Fibroblast of lung (primary cell): ENCODE measurements at regions not wholly inside any gene's neighbourhood (a gene's known extent, or its start where the extent isn't known, plus 50 kb on each side); places are given as distances from the start of the nearest gene placed in this dataset.

Source experiments
- DNase-seq, 2 donors: peaks; one replicate each; pipeline versions ENCODE4 v3.0.0 to v3.0.0-alpha.2; 2010; ENCODE audit warnings: low read depth in 2 of 2
- H2AFZ ChIP-seq: 2 replicates; pipeline ENCODE4 v1.5.1; 2012; ENCODE audit warnings: low read length, control low read depth, inconsistent platforms
- H3K27ac ChIP-seq: 2 replicates; pipeline ENCODE4 v1.5.1; 2011; ENCODE audit warnings: low read length, control low read depth; ENCODE audit not compliant: insufficient read depth
- H3K27me3 ChIP-seq: 2 replicates; pipeline ENCODE4 v1.5.1; 2011; ENCODE audit warnings: mild to moderate bottlenecking, low read length; ENCODE audit not compliant: control insufficient read depth, insufficient read depth
- H3K36me3 ChIP-seq: 2 replicates; pipeline ENCODE4 v1.5.1; 2011; ENCODE audit warnings: low read length; ENCODE audit not compliant: control insufficient read depth, insufficient read depth
- H3K4me1 ChIP-seq: 2 replicates; pipeline ENCODE4 v1.5.1; 2011; ENCODE audit warnings: low read length; ENCODE audit not compliant: control insufficient read depth, insufficient read depth; ENCODE audit errors: extremely low read depth
- H3K4me2 ChIP-seq: 2 replicates; pipeline ENCODE4 v1.5.1; 2011; ENCODE audit warnings: low read length, control low read depth; ENCODE audit not compliant: insufficient read depth; ENCODE audit errors: extremely low read depth
- H3K4me3 ChIP-seq, 4 experiments: fragments of 200-600 bp in 1 of 4; sonication (generic) in 1 of 4; replicated peaks in 1 of 4; 2 replicates each; pipeline ENCODE4 v1.5.1; 2011 to 2016; ENCODE audit warnings: low read length in 4 of 4, low read depth in 3 of 4, mild to moderate bottlenecking in 3 of 4, control low read depth in 2 of 4, inconsistent platforms in 1 of 4, mixed read lengths in 1 of 4; ENCODE audit not compliant: insufficient read depth in 1 of 4; ENCODE audit errors: control extremely low read depth in 1 of 4
- H3K79me2 ChIP-seq: 2 replicates; pipeline ENCODE4 v1.5.1; 2012; ENCODE audit warnings: mild to moderate bottlenecking, low read length, inconsistent platforms; ENCODE audit not compliant: control insufficient read depth, insufficient read depth
- H3K9ac ChIP-seq: 2 replicates; pipeline ENCODE4 v1.5.1; 2011; ENCODE audit warnings: mild to moderate bottlenecking, low read length, control low read depth; ENCODE audit not compliant: insufficient read depth
- H3K9me3 ChIP-seq: 2 replicates; pipeline ENCODE4 v1.5.1; 2012; ENCODE audit warnings: low read depth, low read length; ENCODE audit not compliant: control insufficient read depth, insufficient read depth
- H4K20me1 ChIP-seq: 2 replicates; pipeline ENCODE4 v1.5.1; 2011; ENCODE audit warnings: low read length; ENCODE audit not compliant: control insufficient read depth, insufficient read depth; ENCODE audit errors: extremely low read depth
- EZH2 ChIP-seq: IDR thresholded peaks from 2 replicates; pipeline ENCODE4 v1.5.1; 2012; ENCODE audit warnings: low read length, control low read depth, mild to moderate bottlenecking; ENCODE audit errors: missing control alignments
- TF ChIP-seq, protein P1 (sequence below), 2 donors: IDR thresholded peaks in 1 of 2; conservative IDR thresholded peaks in 1 of 2; 1 replicate in 1 of 2; 2 replicates in 1 of 2; pipeline ENCODE4 v1.5.1; 2011 to 2012; ENCODE audit warnings: low read length in 2 of 2, control low read depth in 1 of 2, inconsistent platforms in 1 of 2, low read depth in 1 of 2, mild to moderate bottlenecking in 1 of 2

DNA sequence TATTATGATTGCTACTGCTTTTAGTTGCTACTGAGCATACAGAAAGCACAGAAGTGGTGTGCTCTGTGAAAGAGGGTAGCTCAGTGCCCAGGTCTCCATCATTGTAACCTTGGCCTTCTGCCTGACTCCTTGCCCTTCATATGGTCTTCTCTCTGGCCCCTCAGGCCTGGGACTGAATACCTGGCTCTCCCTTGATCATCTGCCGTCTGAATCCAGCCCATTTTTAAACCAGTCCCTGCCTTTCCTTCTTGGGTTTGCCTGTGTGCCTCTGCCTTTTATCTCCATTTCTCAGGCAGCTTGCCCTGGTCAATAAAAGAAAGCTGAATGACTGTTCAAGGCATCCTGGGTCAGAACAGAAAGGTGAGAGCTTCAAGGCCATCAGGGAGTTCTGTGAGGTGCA is 109.1 kb upstream of the ZNF438 start:
- H3K79me2 ChIP-seq: no peaks in the 10 kb centered on the region
- peaks cover 8% of the 10 kb centered on the region for H3K4me1 ChIP-seq
- H3K4me2 ChIP-seq: no peak overlapping the region
- H3K36me3 ChIP-seq: no peaks in the 10 kb centered on the region
- no peaks in the 10 kb centered on the region for H4K20me1 ChIP-seq
- no peak overlapping the region for H2AFZ ChIP-seq
- H3K27ac ChIP-seq: no peak overlapping the region
- no peaks in the 10 kb centered on the region for H3K27me3 ChIP-seq
- H3K4me3 ChIP-seq: no peak overlapping the region
- no peak for DNase-seq
- H3K9ac ChIP-seq: no peak overlapping the region
- TF ChIP-seq, protein P1, sequence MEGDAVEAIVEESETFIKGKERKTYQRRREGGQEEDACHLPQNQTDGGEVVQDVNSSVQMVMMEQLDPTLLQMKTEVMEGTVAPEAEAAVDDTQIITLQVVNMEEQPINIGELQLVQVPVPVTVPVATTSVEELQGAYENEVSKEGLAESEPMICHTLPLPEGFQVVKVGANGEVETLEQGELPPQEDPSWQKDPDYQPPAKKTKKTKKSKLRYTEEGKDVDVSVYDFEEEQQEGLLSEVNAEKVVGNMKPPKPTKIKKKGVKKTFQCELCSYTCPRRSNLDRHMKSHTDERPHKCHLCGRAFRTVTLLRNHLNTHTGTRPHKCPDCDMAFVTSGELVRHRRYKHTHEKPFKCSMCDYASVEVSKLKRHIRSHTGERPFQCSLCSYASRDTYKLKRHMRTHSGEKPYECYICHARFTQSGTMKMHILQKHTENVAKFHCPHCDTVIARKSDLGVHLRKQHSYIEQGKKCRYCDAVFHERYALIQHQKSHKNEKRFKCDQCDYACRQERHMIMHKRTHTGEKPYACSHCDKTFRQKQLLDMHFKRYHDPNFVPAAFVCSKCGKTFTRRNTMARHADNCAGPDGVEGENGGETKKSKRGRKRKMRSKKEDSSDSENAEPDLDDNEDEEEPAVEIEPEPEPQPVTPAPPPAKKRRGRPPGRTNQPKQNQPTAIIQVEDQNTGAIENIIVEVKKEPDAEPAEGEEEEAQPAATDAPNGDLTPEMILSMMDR (conservative IDR thresholded peaks at IDR 0.05 in 1 of 2, IDR thresholded peaks at IDR 0.05 in 1 of 2; ENCODE audit: low read depth in 1 of 2, low read length in 2 of 2): no peak
- TF ChIP-seq EZH2: no peak
- no peaks in the 10 kb centered on the region for H3K9me3 ChIP-seq

DNA sequence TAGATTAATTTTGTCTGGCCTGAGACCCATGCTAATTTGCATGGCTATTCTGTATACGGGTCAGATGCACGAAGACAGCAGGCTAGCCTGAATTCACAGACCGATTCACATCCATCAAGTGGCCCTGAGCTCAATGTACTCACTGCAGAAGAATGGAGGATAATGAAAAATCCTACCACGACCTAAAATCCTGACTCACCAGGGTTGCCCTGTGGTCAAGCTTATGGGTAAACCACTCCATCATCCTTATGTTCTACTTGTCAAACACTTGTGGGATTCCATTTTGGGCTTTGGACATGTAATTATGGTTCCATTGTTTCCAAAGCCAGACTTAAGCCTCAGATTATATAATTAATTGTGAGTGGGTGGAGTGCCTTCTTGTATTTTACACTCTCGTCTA is 110.4 kb upstream of the ZNF438 start:
- Histone ChIP-seq H3K4me3 (no peak overlapping the region), H3K4me1 (peaks cover 17% of the 10 kb centered on the region), H2AFZ (no peak overlapping the region), H3K9ac (no peak overlapping the region), H3K4me2 (no peak overlapping the region), H3K9me3 (no peaks in the 10 kb centered on the region), H3K27ac (no peak overlapping the region), H3K36me3 (no peaks in the 10 kb centered on the region), H3K79me2 (no peaks in the 10 kb centered on the region), H3K27me3 (no peaks in the 10 kb centered on the region), H4K20me1 (no peaks in the 10 kb centered on the region)
- DNase-seq: peak; percentile 90 to 99
- TF ChIP-seq EZH2: no peak
- TF ChIP-seq, protein P1 (conservative IDR thresholded peaks at IDR 0.05 in 1 of 2, IDR thresholded peaks at IDR 0.05 in 1 of 2; ENCODE audit: low read depth in 1 of 2, low read length in 2 of 2): no peak

DNA sequence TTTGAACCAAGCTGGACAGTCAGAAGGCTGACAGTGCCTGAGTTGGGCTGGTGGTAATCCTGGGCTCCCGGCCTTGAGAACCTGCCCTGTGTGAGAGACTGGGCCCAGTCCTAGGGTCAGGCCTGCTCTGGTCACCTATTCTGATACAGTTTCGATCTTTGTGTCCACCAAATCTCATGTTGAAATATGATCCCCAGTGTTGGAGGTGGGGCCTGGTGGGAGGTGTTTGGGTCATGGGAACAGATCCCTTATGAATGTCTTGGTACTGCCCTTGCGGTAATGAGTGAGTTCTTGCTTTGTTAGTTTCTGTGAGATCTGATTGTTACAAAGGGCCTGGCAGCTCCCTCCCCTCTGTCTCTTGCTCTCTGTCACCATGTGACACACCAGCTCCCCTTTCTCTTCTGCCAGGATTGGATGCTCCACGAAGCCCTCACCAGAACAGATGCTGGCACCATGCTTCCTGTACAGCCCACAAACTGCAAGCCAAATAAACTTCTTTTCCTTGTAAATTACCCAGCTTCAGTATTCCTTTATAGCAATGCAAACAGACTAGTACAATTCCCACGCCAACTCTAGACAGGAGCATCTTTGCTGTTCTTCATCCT is 111.8 kb upstream of the ZNF438 start:
- no peaks in the 10 kb centered on the region for H3K27me3 ChIP-seq
- peaks cover 14% of the 10 kb centered on the region for H3K4me1 ChIP-seq
- no peak overlapping the region for H2AFZ ChIP-seq
- H3K4me2 ChIP-seq: no peak overlapping the region
- H3K36me3 ChIP-seq: no peaks in the 10 kb centered on the region
- H3K27ac ChIP-seq: no peak overlapping the region
- H3K9ac ChIP-seq: no peak overlapping the region
- H3K79me2 ChIP-seq: no peaks in the 10 kb centered on the region
- no peak overlapping the region for H3K4me3 ChIP-seq
- no peaks in the 10 kb centered on the region for H3K9me3 ChIP-seq
- H4K20me1 ChIP-seq: no peaks in the 10 kb centered on the region
- TF ChIP-seq EZH2: no peak
- TF ChIP-seq, protein P1 (conservative IDR thresholded peaks at IDR 0.05 in 1 of 2, IDR thresholded peaks at IDR 0.05 in 1 of 2; ENCODE audit: low read depth in 1 of 2, low read length in 2 of 2): no peak
- DNase-seq: peak in 1 of 2 donors; percentile 64
